SU-DHL-6 (cell line): ENCODE measurements at regions not wholly inside any gene's neighbourhood (a gene's known extent, or its start where the extent isn't known, plus 50 kb on each side); places are given as distances from the start of the nearest gene placed in this dataset.

Experiments used
- H2AFZ ChIP-seq: fragments of 200-600 bp; sonication (generic); 2 replicates; pipeline ENCODE4 v1.6.1; 2014; ENCODE audit warnings: low read depth, mild to moderate bottlenecking, moderate library complexity, mixed read lengths, antibody characterized with exemption, low read length; ENCODE audit not compliant: severe bottlenecking
- H3F3A ChIP-seq: fragments of 200-600 bp; shearing (Covaris generic); 2 replicates; pipeline ENCODE4 v1.6.0; 2016; ENCODE audit warnings: antibody characterized with exemption, mild to moderate bottlenecking; ENCODE audit not compliant: insufficient read depth
- H3K27ac ChIP-seq: fragments of 200-600 bp; sonication (generic); 2 replicates; pipeline ENCODE4 v1.5.1; 2016; ENCODE audit warnings: low read depth, mild to moderate bottlenecking, low read length, moderate library complexity, mixed read lengths
- H3K27me3 ChIP-seq: fragments of 200-600 bp; sonication (generic), shearing (Covaris generic); 2 replicates; pipeline ENCODE4 v1.6.0; 2014; ENCODE audit warnings: mild to moderate bottlenecking, low read length
- H3K36me3 ChIP-seq: fragments of 200-600 bp; sonication (generic); 2 replicates; pipeline ENCODE4 v1.6.1; 2014; ENCODE audit warnings: mild to moderate bottlenecking, low read length, mixed read lengths
- H3K4me2 ChIP-seq: fragments of 300-600, 200-600 bp; shearing (Covaris generic), sonication (generic); 2 replicates; pipeline ENCODE4 v1.6.0; 2014; ENCODE audit warnings: low read length, low read depth, mild to moderate bottlenecking; ENCODE audit not compliant: poor library complexity, severe bottlenecking
- H3K4me3 ChIP-seq: fragments of 200-600 bp; sonication (generic); 2 replicates; pipeline ENCODE4 v1.5.1; 2014; ENCODE audit warnings: antibody characterized with exemption, low read length, mild to moderate bottlenecking, mixed read lengths; ENCODE audit not compliant: insufficient read depth, poor library complexity, severe bottlenecking
- H3K79me2 ChIP-seq: fragments of 200-600 bp; sonication (generic); 2 replicates; pipeline ENCODE4 v1.6.1; 2014; ENCODE audit warnings: mild to moderate bottlenecking, low read length, moderate library complexity; ENCODE audit not compliant: insufficient read depth
- H3K9ac ChIP-seq: fragments of 200-600 bp; sonication (generic); 2 replicates; pipeline ENCODE4 v1.7.0; 2014; ENCODE audit warnings: mild to moderate bottlenecking, low read length
- H3K9me2 ChIP-seq: fragments of 200-600 bp; sonication (generic); replicated peaks from 2 replicates; pipeline ENCODE4 v1.6.1; 2014; ENCODE audit warnings: low read length; ENCODE audit not compliant: insufficient read depth
- H3K9me3 ChIP-seq: fragments of 200-600 bp; sonication (generic); 2 replicates; pipeline ENCODE4 v1.6.1; 2014; ENCODE audit warnings: low read length, mixed read lengths; ENCODE audit not compliant: insufficient read depth
- H4K20me1 ChIP-seq: fragments of 200-600 bp; sonication (generic); 2 replicates; pipeline ENCODE4 v1.6.1; 2014; ENCODE audit warnings: low read depth, mild to moderate bottlenecking, antibody characterized with exemption, low read length, moderate library complexity, mixed read lengths
- EZH2phosphoT487 ChIP-seq: fragments of 200-600 bp; sonication (generic), shearing (Covaris generic); conservative IDR thresholded peaks from 2 replicates; pipeline ENCODE4 v1.6.1; 2018; ENCODE audit warnings: mild to moderate bottlenecking, antibody characterized with exemption, low read length, moderate library complexity, mixed read lengths
- TF ChIP-seq, protein P1 (sequence below): fragments of 200-600 bp; sonication (generic); IDR thresholded peaks from one replicate; pipeline ENCODE4 v1.5.1; 2017; ENCODE audit warnings: antibody characterized with exemption, mild to moderate bottlenecking, low read length, moderate library complexity; ENCODE audit not compliant: insufficient read depth, poor library complexity, severe bottlenecking

DNA sequence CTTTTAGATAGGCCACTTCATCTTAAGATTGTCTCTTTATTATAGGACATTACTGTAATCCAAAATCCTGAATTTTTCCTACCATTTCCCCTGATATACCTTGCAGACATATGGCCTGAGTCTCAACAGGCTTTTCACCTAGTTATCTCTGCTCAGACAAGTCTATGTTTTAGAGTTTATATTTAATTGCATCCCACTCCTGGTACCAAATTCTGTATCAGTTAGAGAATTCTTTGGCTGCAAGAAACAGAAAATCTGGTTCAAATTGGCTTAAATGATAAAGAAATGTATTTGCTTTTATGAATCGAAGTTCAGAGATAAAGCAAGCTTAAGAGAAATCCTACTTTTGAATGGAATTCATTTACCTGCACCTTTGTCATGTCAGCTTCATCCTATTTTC, 102.2 kb upstream of the OSMR start:
- H3K4me3 ChIP-seq = no peak overlapping the region
- no peaks in the 10 kb centered on the region for H4K20me1 ChIP-seq
- H3K27me3 ChIP-seq = no peaks in the 10 kb centered on the region
- TF ChIP-seq, protein P1, sequence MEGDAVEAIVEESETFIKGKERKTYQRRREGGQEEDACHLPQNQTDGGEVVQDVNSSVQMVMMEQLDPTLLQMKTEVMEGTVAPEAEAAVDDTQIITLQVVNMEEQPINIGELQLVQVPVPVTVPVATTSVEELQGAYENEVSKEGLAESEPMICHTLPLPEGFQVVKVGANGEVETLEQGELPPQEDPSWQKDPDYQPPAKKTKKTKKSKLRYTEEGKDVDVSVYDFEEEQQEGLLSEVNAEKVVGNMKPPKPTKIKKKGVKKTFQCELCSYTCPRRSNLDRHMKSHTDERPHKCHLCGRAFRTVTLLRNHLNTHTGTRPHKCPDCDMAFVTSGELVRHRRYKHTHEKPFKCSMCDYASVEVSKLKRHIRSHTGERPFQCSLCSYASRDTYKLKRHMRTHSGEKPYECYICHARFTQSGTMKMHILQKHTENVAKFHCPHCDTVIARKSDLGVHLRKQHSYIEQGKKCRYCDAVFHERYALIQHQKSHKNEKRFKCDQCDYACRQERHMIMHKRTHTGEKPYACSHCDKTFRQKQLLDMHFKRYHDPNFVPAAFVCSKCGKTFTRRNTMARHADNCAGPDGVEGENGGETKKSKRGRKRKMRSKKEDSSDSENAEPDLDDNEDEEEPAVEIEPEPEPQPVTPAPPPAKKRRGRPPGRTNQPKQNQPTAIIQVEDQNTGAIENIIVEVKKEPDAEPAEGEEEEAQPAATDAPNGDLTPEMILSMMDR = no peak
- TF ChIP-seq EZH2phosphoT487 = no peak
- H3K9me2 ChIP-seq = no peaks in the 10 kb centered on the region
- no peak overlapping the region for H3K4me2 ChIP-seq
- no peak overlapping the region for H3K27ac ChIP-seq
- no peak overlapping the region for H2AFZ ChIP-seq
- no peaks in the 10 kb centered on the region for H3K36me3 ChIP-seq
- H3K9me3 ChIP-seq = no peaks in the 10 kb centered on the region; the same call in 1 of the 2 replicates
- H3K79me2 ChIP-seq = no peaks in the 10 kb centered on the region
- H3K9ac ChIP-seq = no peak overlapping the region
- no peaks in the 10 kb centered on the region for H3F3A ChIP-seq

- Histone ChIP-seq H4K20me1 (no peaks in the 10 kb centered on the region), H3K27me3 (no peaks in the 10 kb centered on the region), H3K4me2 (no peak overlapping the region), H3K9ac (no peak overlapping the region), H3F3A (no peaks in the 10 kb centered on the region), H3K79me2 (no peaks in the 10 kb centered on the region), H3K36me3 (no peaks in the 10 kb centered on the region), H3K4me3 (no peak overlapping the region), H3K9me2 (no peaks in the 10 kb centered on the region), H2AFZ (no peak overlapping the region), H3K9me3 (no peaks in the 10 kb centered on the region; the same call in 1 of the 2 replicates), H3K27ac (no peak overlapping the region)
- no peak for TF ChIP-seq EZH2phosphoT487
- TF ChIP-seq, protein P1 = no peak
These were observed 99.7 kb upstream of the OSMR start for GRCh38 chr5:38745836-38746732.

- no peaks in the 10 kb centered on the region for H3K9me3 ChIP-seq
- no peak overlapping the region for H2AFZ ChIP-seq
These were observed 96.0 kb upstream of the OSMR start for GRCh38 chr5:38749861-38750260.

More at GRCh38 chr5:38749861-38750260, 96.0 kb upstream of the OSMR start:
- Histone ChIP-seq H3K9me2 (no peaks in the 10 kb centered on the region), H3K79me2 (no peaks in the 10 kb centered on the region), H3K27ac (no peak overlapping the region), H3K27me3 (no peaks in the 10 kb centered on the region), H4K20me1 (no peaks in the 10 kb centered on the region), H3F3A (no peaks in the 10 kb centered on the region), H3K4me2 (no peak overlapping the region), H3K36me3 (no peaks in the 10 kb centered on the region), H3K4me3 (no peak overlapping the region), H3K9ac (no peak overlapping the region)
- TF ChIP-seq, protein P1 = no peak
- TF ChIP-seq EZH2phosphoT487 = no peak
